Pancreas (tissue), 10 donors: ENCODE measurements at regions not wholly inside any gene's neighbourhood (a gene's known extent, or its start where the extent isn't known, plus 50 kb on each side); places are given as distances from the start of the nearest gene placed in this dataset.

Source experiments
- ATAC-seq, 4 donors: fragments of 200-7000 bp; cut with Tn5 transposase; one replicate each; pipeline versions ENCODE4 v1.8.0 to v1.9.1; 2020; ENCODE audit warnings: mild to moderate bottlenecking in 4 of 4, moderate library complexity in 4 of 4
- DNase-seq, 6 donors: peaks; one replicate each; pipeline ENCODE4 v3.0.0-alpha.2; 2020
- FAIRE-seq: peaks from 2 replicates; lab custom pipeline; 2012; peaks lifted over from hg19 to GRCh38; lab: Jason Lieb, UNC
- H3K27ac ChIP-seq, 4 donors: fragments of 200-600 bp; sonication (generic); 1 replicate in 3 of 4; 2 replicates in 1 of 4; pipeline versions ENCODE4 v1.5.0 to v1.8.0; 2020
- H3K27me3 ChIP-seq, 4 donors: fragments of 200-600 bp; one replicate each; pipeline ENCODE4 v1.8.0; 2021
- H3K36me3 ChIP-seq, 3 donors: fragments of 200-600 bp; sonication (generic) in 1 of 3; one replicate each; pipeline versions ENCODE4 v1.5.0 to v1.8.0; 2020 to 2021
- H3K4me1 ChIP-seq, 3 donors: fragments of 200-600 bp; one replicate each; pipeline ENCODE4 v1.8.0; 2021
- H3K4me3 ChIP-seq, 4 donors: fragments of 200-600 bp; sonication (generic) in 2 of 4; one replicate each; pipeline versions ENCODE4 v1.5.0 to v1.8.0; 2020 to 2021
- H3K9me3 ChIP-seq, 4 donors: fragments of 200-600 bp; one replicate each; pipeline ENCODE4 v1.8.0; 2021
- CTCF ChIP-seq, 4 donors: fragments of 200-600 bp; sonication (generic) in 3 of 4; IDR thresholded peaks; one replicate each; pipeline versions ENCODE4 v1.5.0 to v1.8.0; 2021; ENCODE audit warnings: antibody characterized with exemption in 4 of 4
- WGBS, 2 donors: extraction: QIAGEN DNeasy Blood & Tissue Kit; methylation state at CpG; one replicate each; pipeline ENCODE4 v1.1.7; 2013; 5-methylcytosine and 5-hydroxymethylcytosine counted together
- intact Hi-C, 3 donors: fragments of 100-400 bp; cut with DNase I; formaldehyde crosslinking; loops; one replicate each; pipeline versions ENCODE4 v1.11.1 to v1.14.2; 2022
- donor health status: healthy with polysubstance abuse.
- donor health status: DM: no; HTN: no; CAD: no; lungs with moderate emphysema.
- donor health status: DM: no; HTN: no; CAD: no.
- donor health status: control.
- donor health status: control.
- donor health status: Bipolar disorder and iron deficiency.
- donor health status: DM: yes; HTN: yes; CAD: no.
- donor health status: DM: no; HTN: no; CAD: no.
- donor health status: DM: no; HTN: no; CAD: no.
- donor health status: DM: yes; HTN: yes; CAD: no.

- no peak overlapping the region for H3K4me3 ChIP-seq
- intact Hi-C loops: no loop called here
- ATAC-seq (no peak), FAIRE-seq (no peak), DNase-seq (no peak)
- no peaks in the 10 kb centered on the region for H3K36me3 ChIP-seq
- H3K9me3 ChIP-seq: no peaks in the 10 kb centered on the region
- WGBS, 2 donors: 73 to 74% methylated on average over 14 of the region's 14 CpGs
- no peaks in the 10 kb centered on the region for H3K27me3 ChIP-seq
- H3K4me1 ChIP-seq: no peaks in the 10 kb centered on the region
- H3K27ac ChIP-seq: no peak overlapping the region
- TF ChIP-seq CTCF (IDR thresholded peaks at IDR 0.05): no peak
These were observed 200.4 kb downstream of the AXIN2 start for GRCh38 chr17:65360961-65361552.

GRCh38 chr17:65359016-65359415 is 202.4 kb downstream of the AXIN2 start:
- Histone ChIP-seq H3K36me3 (no peaks in the 10 kb centered on the region), H3K4me1 (no peaks in the 10 kb centered on the region), H3K4me3 (no peak overlapping the region), H3K27ac (no peak overlapping the region), H3K27me3 (no peaks in the 10 kb centered on the region), H3K9me3 (no peaks in the 10 kb centered on the region)
- ATAC-seq: no peak
- intact Hi-C loops: no loop called here
- DNase-seq: no peak
- no peak for TF ChIP-seq CTCF (IDR thresholded peaks at IDR 0.05)
- 45 to 52% methylated on average over 3 of the region's 3 CpGs for WGBS, 2 donors
- no peak for FAIRE-seq

- Histone ChIP-seq H3K9me3 (no peaks in the 10 kb centered on the region), H3K36me3 (no peaks in the 10 kb centered on the region), H3K27me3 (no peaks in the 10 kb centered on the region), H3K27ac (no peak overlapping the region), H3K4me3 (no peak overlapping the region), H3K4me1 (no peaks in the 10 kb centered on the region)
- no peak for DNase-seq
- 68 to 73% methylated on average over 5 of the region's 5 CpGs for WGBS, 2 donors
- intact Hi-C loops: no loop called here
- no peak for TF ChIP-seq CTCF (IDR thresholded peaks at IDR 0.05)
- no peak for ATAC-seq
- no peak for FAIRE-seq
These were observed 204.9 kb downstream of the AXIN2 start for GRCh38 chr17:65356536-65356935.

GRCh38 chr17:65355246-65355645 is 206.2 kb downstream of the AXIN2 start:
- Histone ChIP-seq H3K4me3 (no peak overlapping the region), H3K27ac (no peak overlapping the region), H3K4me1 (no peaks in the 10 kb centered on the region), H3K36me3 (no peaks in the 10 kb centered on the region), H3K27me3 (no peaks in the 10 kb centered on the region), H3K9me3 (no peaks in the 10 kb centered on the region)
- intact Hi-C loops: no loop called here
- FAIRE-seq: no peak
- TF ChIP-seq CTCF (IDR thresholded peaks at IDR 0.05): no peak
- no peak for DNase-seq
- ATAC-seq: no peak
- 59 to 78% methylated on average over 4 of the region's 4 CpGs for WGBS, 2 donors

- no peak for TF ChIP-seq CTCF (IDR thresholded peaks at IDR 0.05)
- Histone ChIP-seq H3K9me3 (no peaks in the 10 kb centered on the region), H3K4me1 (no peaks in the 10 kb centered on the region), H3K36me3 (no peaks in the 10 kb centered on the region), H3K27ac (no peak overlapping the region), H3K27me3 (no peaks in the 10 kb centered on the region), H3K4me3 (no peak overlapping the region)
- WGBS, 2 donors: 57 to 73% methylated on average over 1 of the region's 1 CpG
- no peak for DNase-seq
- ATAC-seq: no peak
- no peak for FAIRE-seq
- intact Hi-C loops: no loop called here
These were observed 211.5 kb downstream of the AXIN2 start for GRCh38 chr17:65349916-65350315.
